Ammon's horn (tissue), 1 donor: ENCODE measurements at regions not wholly inside any gene's neighbourhood (a gene's known extent, or its start where the extent isn't known, plus 50 kb on each side); places are given as distances from the start of the nearest gene placed in this dataset.
"Not testable (repeated sequence)": the region's sequence is repeated elsewhere in the genome, so short reads cannot be mapped to it uniquely, and the experiment has no call there.

Source experiments
- DNase-seq: peaks from one replicate; pipeline ENCODE4 v3.0.0-alpha.2; 2016; ENCODE audit warnings: low spot score

DNA sequence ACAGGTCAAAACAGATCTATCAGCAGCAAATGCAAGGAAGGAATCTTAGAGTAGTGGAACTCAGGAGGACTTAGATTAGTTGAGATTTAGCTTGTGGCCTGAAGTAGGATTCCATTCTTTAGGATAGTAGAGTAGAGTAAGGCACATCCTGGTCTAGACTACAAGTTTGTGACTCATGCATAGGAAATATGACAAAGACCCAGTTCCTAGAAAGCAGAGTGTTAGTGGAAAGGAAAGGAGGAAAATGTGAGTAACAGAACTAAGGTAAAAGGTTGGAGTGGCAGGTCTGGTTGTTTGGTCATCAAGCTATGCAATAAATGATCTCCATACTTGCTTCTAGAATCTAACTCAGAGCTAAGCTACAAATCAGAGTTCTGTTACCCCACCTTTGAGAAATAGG, 595.0 kb downstream of the ACTRT1 start:
- no peak for DNase-seq

GRCh38 chrX:127439676-127440075, 612.5 kb downstream of the ACTRT1 start:
- DNase-seq = no peak

- no peak for DNase-seq
Measured at GRCh38 chrX:127405946-127406345, 586.4 kb downstream of the PRR32 start.

DNA sequence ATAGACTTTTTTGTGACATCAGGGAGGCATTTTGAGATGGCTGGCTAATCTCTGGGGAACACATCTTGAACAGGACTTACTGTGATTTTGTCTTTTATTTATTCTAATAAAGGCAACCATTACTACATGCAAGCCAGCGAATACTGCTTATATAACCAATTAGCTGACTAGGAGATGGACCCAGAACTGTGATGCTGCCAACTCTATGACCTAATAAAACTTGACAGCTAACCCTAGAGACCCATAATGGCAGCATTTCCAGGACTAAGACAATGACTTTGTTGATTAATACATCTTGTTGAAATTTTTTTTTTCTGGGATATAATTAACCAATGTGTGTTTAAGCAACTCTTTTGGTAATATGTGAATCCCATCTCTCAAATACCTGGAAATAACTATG, 584.6 kb downstream of the PRR32 start:
- DNase-seq = no peak

GRCh38 chrX:127400231-127400630, 580.7 kb downstream of the PRR32 start:
- DNase-seq = not testable (repeated sequence)

DNA sequence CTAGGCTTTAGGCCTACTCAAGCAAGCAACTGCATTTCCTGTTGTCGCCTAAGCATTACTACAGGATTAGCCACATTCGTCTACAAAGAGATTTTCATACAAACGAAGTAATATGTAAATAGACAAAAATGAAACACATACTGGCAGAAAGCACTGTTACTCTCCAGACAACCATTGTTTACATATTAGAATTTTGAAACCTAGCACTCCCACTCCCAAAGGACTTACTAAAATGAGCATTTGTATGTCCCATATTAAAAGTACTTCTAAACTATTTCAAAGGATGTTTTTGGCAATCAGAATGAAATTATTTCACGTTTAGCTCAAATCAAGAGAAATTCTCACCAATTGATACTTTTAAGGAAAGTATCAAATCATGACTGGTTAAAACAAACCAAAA, 570.8 kb downstream of the PRR32 start:
- DNase-seq = no peak

DNA sequence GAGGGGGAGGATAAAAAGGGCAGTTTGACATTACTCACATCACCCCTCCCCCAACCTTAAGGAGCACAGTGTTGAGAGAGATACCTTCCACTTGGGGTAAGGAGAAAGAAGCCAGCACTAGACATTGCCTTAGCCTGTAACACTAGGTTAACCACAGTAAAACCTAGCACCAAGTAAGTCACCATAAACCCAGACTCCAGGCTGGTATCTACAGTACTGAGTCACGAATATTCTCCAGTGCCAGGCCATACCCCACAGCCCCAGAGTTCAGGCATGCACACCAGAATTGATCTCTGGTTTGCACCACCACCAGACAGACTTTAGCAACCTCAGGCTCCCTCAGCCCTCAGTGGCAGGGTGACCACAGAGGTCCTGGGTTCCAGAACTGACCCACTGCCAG, 570.4 kb downstream of the PRR32 start:
- no peak for DNase-seq
